ENCODE measurements at regions not wholly inside any gene's neighbourhood (a gene's known extent, or its start where the extent isn't known, plus 50 kb on each side); places are given as distances from the start of the nearest gene placed in this dataset.

- Histone ChIP-seq H4K20me1 (ENCODE audit: insufficient read depth, low read length) (no peaks in the 10 kb centered on the region), H3K36me3 (ENCODE audit: insufficient read depth, low read length) (no peaks in the 10 kb centered on the region), H3K27me3 (ENCODE audit: insufficient read depth, low read length) (no peaks in the 10 kb centered on the region), H3K4me3 (ENCODE audit: insufficient read depth, low read length) (no peak overlapping the region), H3K4me2 (ENCODE audit: insufficient read depth, low read length) (peak overlapping the region; percentile 33), H3K9me3 (ENCODE audit: low read depth, low read length) (no peaks in the 10 kb centered on the region), H3K79me2 (ENCODE audit: insufficient read depth, low read length) (no peaks in the 10 kb centered on the region), H3K27ac (ENCODE audit: low read depth, low read length) (no peak overlapping the region), H3K4me1 (ENCODE audit: insufficient read depth, low read length) (no peaks in the 10 kb centered on the region), H2AFZ (ENCODE audit: low read length) (no peak overlapping the region)
- TF ChIP-seq CTCF (IDR thresholded peaks at IDR 0.05; ENCODE audit: extremely low read depth, low read depth, low read length), result peak; percentile 77
- peak; percentile 75 for DNase-seq (ENCODE audit: insufficient read length, low spot score, missing footprints)
Observed at GRCh38 chr16:51762081-51762996, 611.3 kb upstream of the SALL1 start.

GRCh38 chr16:51761001-51761400 lies 609.9 kb upstream of the SALL1 start:
- no peak overlapping the region for H3K4me2 ChIP-seq (ENCODE audit: insufficient read depth, low read length)
- DNase-seq (ENCODE audit: insufficient read length, low spot score, missing footprints), result no peak

DNA sequence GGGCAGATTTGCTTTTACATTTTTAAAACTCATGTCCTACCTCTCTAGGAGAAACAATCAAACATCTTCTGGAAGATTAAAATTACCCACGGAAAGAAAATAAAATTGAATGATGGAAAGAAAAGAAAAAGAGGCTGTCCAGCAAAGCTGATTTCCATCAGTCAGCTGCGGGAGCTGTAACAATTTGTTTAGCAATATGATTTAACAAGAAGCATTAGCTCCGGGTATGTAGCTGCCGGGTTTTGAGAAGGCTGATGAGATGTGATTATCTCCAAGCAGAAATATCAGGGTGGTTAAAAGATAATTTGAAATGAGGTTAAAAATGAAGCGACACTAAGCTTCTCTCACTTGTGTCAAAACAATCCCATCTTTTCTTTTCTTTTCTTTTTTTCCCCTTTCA lies 608.9 kb upstream of the SALL1 start:
- Histone ChIP-seq H4K20me1 (ENCODE audit: insufficient read depth, low read length) (no peaks in the 10 kb centered on the region), H3K4me2 (ENCODE audit: insufficient read depth, low read length) (no peak overlapping the region), H3K4me1 (ENCODE audit: insufficient read depth, low read length) (no peaks in the 10 kb centered on the region), H3K79me2 (ENCODE audit: insufficient read depth, low read length) (no peaks in the 10 kb centered on the region), H2AFZ (ENCODE audit: low read length) (no peak overlapping the region), H3K4me3 (ENCODE audit: insufficient read depth, low read length) (no peak overlapping the region), H3K27me3 (ENCODE audit: insufficient read depth, low read length) (peaks cover 3% of the 10 kb centered on the region), H3K36me3 (ENCODE audit: insufficient read depth, low read length) (no peaks in the 10 kb centered on the region), H3K9me3 (ENCODE audit: low read depth, low read length) (no peaks in the 10 kb centered on the region), H3K27ac (ENCODE audit: low read depth, low read length) (no peak overlapping the region)
- no peak for TF ChIP-seq CTCF (IDR thresholded peaks at IDR 0.05; ENCODE audit: extremely low read depth, low read depth, low read length)
- no peak for DNase-seq (ENCODE audit: insufficient read length, low spot score, missing footprints)

More at GRCh38 chr16:51761001-51761400, 609.9 kb upstream of the SALL1 start:
- Histone ChIP-seq H3K36me3 (ENCODE audit: insufficient read depth, low read length) (no peaks in the 10 kb centered on the region), H3K27ac (ENCODE audit: low read depth, low read length) (no peak overlapping the region), H3K4me3 (ENCODE audit: insufficient read depth, low read length) (no peak overlapping the region), H3K9me3 (ENCODE audit: low read depth, low read length) (no peaks in the 10 kb centered on the region), H2AFZ (ENCODE audit: low read length) (no peak overlapping the region), H3K79me2 (ENCODE audit: insufficient read depth, low read length) (no peaks in the 10 kb centered on the region), H4K20me1 (ENCODE audit: insufficient read depth, low read length) (no peaks in the 10 kb centered on the region), H3K4me1 (ENCODE audit: insufficient read depth, low read length) (no peaks in the 10 kb centered on the region), H3K27me3 (ENCODE audit: insufficient read depth, low read length) (no peaks in the 10 kb centered on the region)
- no peak for TF ChIP-seq CTCF (IDR thresholded peaks at IDR 0.05; ENCODE audit: extremely low read depth, low read depth, low read length)

DNA sequence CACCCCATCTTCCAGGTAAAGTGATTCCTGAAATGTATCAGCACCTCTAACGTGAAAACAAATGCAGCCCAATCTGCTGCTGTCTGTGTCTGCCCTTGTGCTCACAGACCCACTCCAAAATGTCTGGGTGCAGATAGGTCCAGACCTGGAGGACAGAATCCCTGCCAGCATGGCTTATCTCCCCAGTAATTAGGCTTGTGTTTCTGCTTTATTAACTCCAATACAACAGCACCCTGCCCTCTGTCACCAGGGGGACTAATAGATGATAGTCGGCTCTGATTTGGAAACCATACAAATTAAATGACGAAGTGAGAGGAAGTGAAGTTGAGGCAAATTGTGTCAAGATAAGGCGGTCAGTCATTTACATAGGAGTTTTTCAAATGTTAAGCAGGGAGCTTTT lies 608.3 kb upstream of the SALL1 start:
- Histone ChIP-seq H4K20me1 (ENCODE audit: insufficient read depth, low read length) (no peaks in the 10 kb centered on the region), H2AFZ (ENCODE audit: low read length) (no peak overlapping the region), H3K9me3 (ENCODE audit: low read depth, low read length) (no peaks in the 10 kb centered on the region)

More for the DNA sequence above, 608.3 kb upstream of the SALL1 start:
- H3K4me1 ChIP-seq (ENCODE audit: insufficient read depth, low read length), result no peaks in the 10 kb centered on the region
- no peak overlapping the region for H3K27ac ChIP-seq (ENCODE audit: low read depth, low read length)
- H3K79me2 ChIP-seq (ENCODE audit: insufficient read depth, low read length), result no peaks in the 10 kb centered on the region
- H3K36me3 ChIP-seq (ENCODE audit: insufficient read depth, low read length), result no peaks in the 10 kb centered on the region
- no peak overlapping the region for H3K4me2 ChIP-seq (ENCODE audit: insufficient read depth, low read length)
- no peak overlapping the region for H3K4me3 ChIP-seq (ENCODE audit: insufficient read depth, low read length)
- H3K27me3 ChIP-seq (ENCODE audit: insufficient read depth, low read length), result peaks cover 3% of the 10 kb centered on the region
- no peak for DNase-seq (ENCODE audit: insufficient read length, low spot score, missing footprints)
- no peak for TF ChIP-seq CTCF (IDR thresholded peaks at IDR 0.05; ENCODE audit: extremely low read depth, low read depth, low read length)
